KMS-11 (cell line): ENCODE measurements at regions not wholly inside any gene's neighbourhood (a gene's known extent, or its start where the extent isn't known, plus 50 kb on each side); places are given as distances from the start of the nearest gene placed in this dataset.
"Not testable (repeated sequence)": the region's sequence is repeated elsewhere in the genome, so short reads cannot be mapped to it uniquely, and the experiment has no call there.

ENCODE experiments used
- H2AFZ ChIP-seq: fragments of 200-600 bp; sonication (generic); 2 replicates; pipeline ENCODE4 v1.6.1; 2016; ENCODE audit warnings: antibody characterized with exemption, mixed run types, low read depth
- H3K27ac ChIP-seq: fragments of 200-600 bp; sonication (generic); 2 replicates; pipeline ENCODE4 v1.6.1; 2016; ENCODE audit warnings: mild to moderate bottlenecking, mixed run types
- H3K27me3 ChIP-seq: fragments of 200-600 bp; sonication (generic); 2 replicates; pipeline ENCODE4 v1.6.1; 2017; ENCODE audit warnings: mild to moderate bottlenecking, low read depth, mixed run types, moderate library complexity; ENCODE audit not compliant: insufficient read depth
- H3K36me3 ChIP-seq: fragments of 200-600 bp; sonication (generic); 2 replicates; pipeline ENCODE4 v1.6.1; 2017; ENCODE audit warnings: mild to moderate bottlenecking, mixed run types; ENCODE audit not compliant: insufficient read depth
- H3K4me1 ChIP-seq: fragments of 200-600 bp; sonication (generic); 2 replicates; pipeline ENCODE4 v1.6.1; 2016; ENCODE audit warnings: mild to moderate bottlenecking, low read depth, mixed run types; ENCODE audit not compliant: poor library complexity, severe bottlenecking
- H3K4me2 ChIP-seq: fragments of 200-600 bp; sonication (generic); 2 replicates; pipeline ENCODE4 v1.7.0; 2016; ENCODE audit warnings: mild to moderate bottlenecking, mixed run types
- H3K4me3 ChIP-seq: fragments of 200-600 bp; sonication (generic); IDR thresholded peaks from 2 replicates; pipeline ENCODE4 v1.6.1; 2017; ENCODE audit warnings: low read depth, low read length, mixed read lengths; ENCODE audit not compliant: insufficient read depth
- H3K79me2 ChIP-seq: fragments of 200-600 bp; sonication (generic); 2 replicates; pipeline ENCODE4 v1.6.1; 2016; ENCODE audit warnings: low read depth, mixed run types; ENCODE audit not compliant: insufficient read depth
- H3K9ac ChIP-seq: fragments of 200-600 bp; sonication (generic); 2 replicates; pipeline ENCODE4 v1.6.1; 2016; ENCODE audit warnings: mild to moderate bottlenecking, mixed run types
- H4K20me1 ChIP-seq: fragments of 200-600 bp; sonication (generic); 2 replicates; pipeline ENCODE4 v1.6.1; 2016; ENCODE audit warnings: mild to moderate bottlenecking, mixed run types; ENCODE audit not compliant: insufficient read depth
- TF ChIP-seq, protein P1 (sequence below): fragments of 200-600 bp; sonication (generic); conservative IDR thresholded peaks from 2 replicates; pipeline ENCODE4 v1.6.1; 2017; ENCODE audit warnings: low read depth, mild to moderate bottlenecking, antibody characterized with exemption, low read length, moderate library complexity, mixed read lengths

DNA sequence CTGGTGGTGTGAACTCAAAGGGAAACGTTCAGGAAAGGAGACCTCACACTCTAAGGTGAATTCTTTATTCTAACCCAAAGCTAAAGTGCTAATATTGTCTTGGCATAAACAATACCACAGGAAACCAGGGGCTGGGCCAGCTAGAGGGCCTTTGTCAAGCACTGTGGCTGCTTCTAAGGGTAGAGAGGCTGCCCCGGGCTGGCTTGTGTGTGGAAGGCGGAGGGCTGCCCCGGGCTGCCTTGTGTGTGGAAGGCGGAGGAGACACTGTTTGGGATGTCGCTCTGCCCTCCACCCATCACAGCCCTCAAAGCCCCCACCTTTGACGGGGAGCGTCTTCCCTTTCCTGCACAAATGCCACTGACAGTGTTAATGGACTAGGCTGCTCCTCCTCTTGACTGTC, 216.8 kb downstream of the TOMM20 start:
- no peaks in the 10 kb centered on the region for H3K79me2 ChIP-seq
- no peak overlapping the region for H3K27ac ChIP-seq
- H3K36me3 ChIP-seq, result no peaks in the 10 kb centered on the region
- no peaks in the 10 kb centered on the region for H3K4me1 ChIP-seq
- no peak overlapping the region for H3K4me3 ChIP-seq
- H3K4me2 ChIP-seq, result no peak overlapping the region
- H3K27me3 ChIP-seq, result no peaks in the 10 kb centered on the region
- H2AFZ ChIP-seq, result no peak overlapping the region
- no peak overlapping the region for H3K9ac ChIP-seq
- no peaks in the 10 kb centered on the region for H4K20me1 ChIP-seq
- TF ChIP-seq, protein P1, sequence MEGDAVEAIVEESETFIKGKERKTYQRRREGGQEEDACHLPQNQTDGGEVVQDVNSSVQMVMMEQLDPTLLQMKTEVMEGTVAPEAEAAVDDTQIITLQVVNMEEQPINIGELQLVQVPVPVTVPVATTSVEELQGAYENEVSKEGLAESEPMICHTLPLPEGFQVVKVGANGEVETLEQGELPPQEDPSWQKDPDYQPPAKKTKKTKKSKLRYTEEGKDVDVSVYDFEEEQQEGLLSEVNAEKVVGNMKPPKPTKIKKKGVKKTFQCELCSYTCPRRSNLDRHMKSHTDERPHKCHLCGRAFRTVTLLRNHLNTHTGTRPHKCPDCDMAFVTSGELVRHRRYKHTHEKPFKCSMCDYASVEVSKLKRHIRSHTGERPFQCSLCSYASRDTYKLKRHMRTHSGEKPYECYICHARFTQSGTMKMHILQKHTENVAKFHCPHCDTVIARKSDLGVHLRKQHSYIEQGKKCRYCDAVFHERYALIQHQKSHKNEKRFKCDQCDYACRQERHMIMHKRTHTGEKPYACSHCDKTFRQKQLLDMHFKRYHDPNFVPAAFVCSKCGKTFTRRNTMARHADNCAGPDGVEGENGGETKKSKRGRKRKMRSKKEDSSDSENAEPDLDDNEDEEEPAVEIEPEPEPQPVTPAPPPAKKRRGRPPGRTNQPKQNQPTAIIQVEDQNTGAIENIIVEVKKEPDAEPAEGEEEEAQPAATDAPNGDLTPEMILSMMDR, result no peak

DNA sequence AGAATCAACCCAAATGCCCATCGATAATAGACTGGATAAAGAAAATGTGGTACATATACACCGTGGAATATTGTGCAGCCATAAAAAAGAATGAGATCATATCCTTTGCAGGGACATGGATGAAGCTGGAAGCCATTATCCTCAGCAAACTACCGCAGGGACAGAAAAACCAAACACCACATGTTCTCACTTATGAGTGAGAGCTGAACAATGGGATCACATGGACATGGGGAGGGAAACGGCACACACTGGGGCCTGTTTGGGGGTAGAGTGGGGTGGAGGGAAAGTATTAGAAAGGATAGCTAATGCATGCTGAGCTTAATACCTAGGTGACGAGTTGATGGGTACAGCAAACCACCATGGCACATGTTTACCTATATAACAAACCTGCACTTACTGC, 217.5 kb downstream of the TOMM20 start:
- not testable (repeated sequence) for H3K9ac ChIP-seq, H3K4me3 ChIP-seq, H3K36me3 ChIP-seq, H4K20me1 ChIP-seq, H3K79me2 ChIP-seq, H3K4me1 ChIP-seq, H3K27ac ChIP-seq, H2AFZ ChIP-seq, H3K27me3 ChIP-seq, H3K4me2 ChIP-seq

- no peaks in the 10 kb centered on the region for H3K4me1 ChIP-seq
- no peak overlapping the region for H3K27ac ChIP-seq
- H2AFZ ChIP-seq, result no peak overlapping the region
- no peak overlapping the region for H3K4me3 ChIP-seq
- no peaks in the 10 kb centered on the region for H3K36me3 ChIP-seq
- no peaks in the 10 kb centered on the region for H3K79me2 ChIP-seq
- H3K4me2 ChIP-seq, result no peak overlapping the region
- H3K27me3 ChIP-seq, result no peaks in the 10 kb centered on the region
- no peaks in the 10 kb centered on the region for H4K20me1 ChIP-seq
- H3K9ac ChIP-seq, result no peak overlapping the region
- TF ChIP-seq, protein P1, result no peak
These were observed 218.8 kb downstream of the TOMM20 start for GRCh38 chr1:234909851-234910250.

DNA sequence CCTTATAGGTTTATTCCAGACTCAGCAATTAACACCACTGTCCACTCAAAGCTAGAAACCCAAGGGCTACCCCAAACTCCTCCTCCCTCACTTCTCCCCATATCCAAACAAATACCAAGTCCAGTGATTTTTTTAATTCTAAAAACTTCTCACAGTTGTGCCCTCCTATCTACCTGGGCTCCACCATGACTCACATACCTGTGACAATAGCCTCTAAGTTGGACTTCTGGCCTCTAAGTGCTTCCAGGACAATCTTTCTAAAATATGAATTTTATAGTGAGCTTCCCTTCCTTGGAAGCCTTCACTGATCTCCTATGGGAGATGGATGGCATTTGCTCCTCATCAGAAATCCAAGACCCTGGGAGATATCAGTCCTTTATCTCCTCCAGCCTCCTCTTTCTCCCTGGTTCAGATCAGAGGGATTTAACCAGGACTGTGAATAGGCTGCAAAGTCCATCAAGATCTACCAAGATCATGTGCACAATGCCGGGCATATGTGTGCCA, 219.3 kb downstream of the TOMM20 start:
- no peaks in the 10 kb centered on the region for H3K36me3 ChIP-seq
- H3K27ac ChIP-seq, result no peak overlapping the region
- H3K4me1 ChIP-seq, result no peaks in the 10 kb centered on the region
- no peak overlapping the region for H3K9ac ChIP-seq
- H3K27me3 ChIP-seq, result no peaks in the 10 kb centered on the region
- H3K79me2 ChIP-seq, result no peaks in the 10 kb centered on the region
- H2AFZ ChIP-seq, result no peak overlapping the region
- H3K4me2 ChIP-seq, result no peak overlapping the region
- no peaks in the 10 kb centered on the region for H4K20me1 ChIP-seq
- TF ChIP-seq, protein P1, result no peak
- no peak overlapping the region for H3K4me3 ChIP-seq

DNA sequence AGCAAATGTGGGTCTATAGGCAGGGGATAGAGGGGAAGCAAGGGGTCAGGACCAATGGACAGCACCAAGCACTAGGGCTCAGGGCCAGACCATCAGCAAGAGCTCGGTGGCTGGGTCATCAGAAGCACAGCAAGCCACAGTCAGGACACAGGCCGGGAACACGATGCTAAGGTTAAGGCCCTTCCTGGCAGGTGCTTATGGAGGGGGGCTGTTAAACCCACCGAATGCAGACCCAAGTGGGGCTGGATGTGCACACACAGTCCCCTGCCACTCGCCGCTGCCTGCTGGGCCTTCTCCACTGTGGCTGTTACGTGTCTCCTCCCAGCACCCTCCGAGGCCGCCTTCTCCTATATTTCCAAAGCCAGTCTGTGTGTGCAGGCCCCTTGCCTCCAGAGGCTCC, 220.1 kb downstream of the TOMM20 start:
- no peak overlapping the region for H3K4me2 ChIP-seq
- no peak overlapping the region for H3K27ac ChIP-seq
- H3K36me3 ChIP-seq, result no peaks in the 10 kb centered on the region
- H3K79me2 ChIP-seq, result no peaks in the 10 kb centered on the region
- no peak overlapping the region for H2AFZ ChIP-seq
- H3K4me3 ChIP-seq, result no peak overlapping the region
- H3K9ac ChIP-seq, result no peak overlapping the region
- no peaks in the 10 kb centered on the region for H4K20me1 ChIP-seq
- no peaks in the 10 kb centered on the region for H3K4me1 ChIP-seq
- H3K27me3 ChIP-seq, result no peaks in the 10 kb centered on the region
- TF ChIP-seq, protein P1, result no peak
